GM18511 (cell line): ENCODE measurements at regions not wholly inside any gene's neighbourhood (a gene's known extent, or its start where the extent isn't known, plus 50 kb on each side); places are given as distances from the start of the nearest gene placed in this dataset.
"Not testable (repeated sequence)": the region's sequence is repeated elsewhere in the genome, so short reads cannot be mapped to it uniquely, and the experiment has no call there.

ENCODE experiments used
- ATAC-seq: cut with Tn5 transposase; IDR thresholded peaks from one replicate; pipeline ENCODE4 v1.9.1; 2021; ENCODE audit warnings: mild to moderate bottlenecking, moderate library complexity; ENCODE audit not compliant: unreplicated experiment

GRCh38 chr17:445839-446238 lies 93.2 kb upstream of the RPH3AL start, which contains the start of gene RFLNB:
RFLNB (minus strand) TSS chr17:445939.
- not testable (repeated sequence) for ATAC-seq

- no peak for ATAC-seq
These were observed 92.4 kb upstream of the RPH3AL start for GRCh38 chr17:444879-445454.

- ATAC-seq: no peak
These were observed 90.5 kb upstream of the RPH3AL start for GRCh38 chr17:443109-443508.

- no peak for ATAC-seq
These were observed 88.7 kb upstream of the RPH3AL start for GRCh38 chr17:441155-441950.

GRCh38 chr17:438191-438590 lies 85.6 kb upstream of the RPH3AL start:
- ATAC-seq: no peak

GRCh38 chr17:437545-437944 lies 84.9 kb upstream of the RPH3AL start:
- no peak for ATAC-seq

- no peak for ATAC-seq
These were observed 84.0 kb upstream of the RPH3AL start for GRCh38 chr17:436571-436970.

GRCh38 chr17:432471-432870 lies 79.9 kb upstream of the RPH3AL start:
- not testable (repeated sequence) for ATAC-seq

GRCh38 chr17:431494-431893 lies 78.9 kb upstream of the RPH3AL start:
- no peak for ATAC-seq

- no peak for ATAC-seq
These were observed 77.0 kb upstream of the RPH3AL start for GRCh38 chr17:429589-429988.

GRCh38 chr17:428414-428813 lies 75.8 kb upstream of the RPH3AL start:
- ATAC-seq: no peak

GRCh38 chr17:427891-428290 lies 75.3 kb upstream of the RPH3AL start:
- ATAC-seq: no peak

- ATAC-seq: no peak
These were observed 74.7 kb upstream of the RPH3AL start for GRCh38 chr17:427327-427726.

GRCh38 chr17:422196-422930 lies 69.8 kb upstream of the RPH3AL start:
- no peak for ATAC-seq

- no peak for ATAC-seq
These were observed 68.0 kb upstream of the RPH3AL start for GRCh38 chr17:420479-421175.

GRCh38 chr17:419073-419735 lies 66.6 kb upstream of the RPH3AL start:
- no peak for ATAC-seq

- no peak for ATAC-seq
These were observed 65.8 kb upstream of the RPH3AL start for GRCh38 chr17:418421-418751.

- ATAC-seq: no peak
These were observed 65.2 kb upstream of the RPH3AL start for GRCh38 chr17:417691-418420.

GRCh38 chr17:416293-417206 lies 63.9 kb upstream of the RPH3AL start:
- ATAC-seq: no peak
